Brain pericyte (primary cell): ENCODE measurements at regions not wholly inside any gene's neighbourhood (a gene's known extent, or its start where the extent isn't known, plus 50 kb on each side); places are given as distances from the start of the nearest gene placed in this dataset.

Experiments
- DNase-seq: peaks from one replicate; pipeline ENCODE4 v3.0.0-alpha.2; 2012; ENCODE audit warnings: low read depth, low spot score

- DNase-seq: no peak
Measured at GRCh38 chr7:13286916-13287315, 599.5 kb downstream of the ARL4A start.

- no peak for DNase-seq
Measured at GRCh38 chr7:13288516-13288915, 601.1 kb downstream of the ARL4A start.

DNA sequence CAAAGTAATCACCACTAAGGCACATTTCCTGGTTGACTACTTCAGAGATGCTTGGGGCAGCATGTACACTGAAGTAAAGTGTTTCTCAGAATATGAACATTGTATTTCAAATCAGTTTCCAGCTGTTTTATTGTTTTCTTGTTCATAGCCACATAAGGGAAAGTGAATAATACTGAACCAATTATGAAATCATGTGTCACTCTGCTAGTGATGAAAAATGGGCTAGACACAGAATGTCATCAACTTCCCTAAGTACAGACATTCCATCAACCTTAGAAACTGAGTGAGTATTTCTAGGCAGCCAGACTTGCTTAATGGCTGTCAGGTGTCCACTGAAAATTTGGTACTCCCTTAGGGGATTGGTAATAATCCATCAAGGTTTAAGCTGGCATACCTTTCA lies 603.5 kb downstream of the ARL4A start:
- no peak for DNase-seq

- DNase-seq: no peak
Measured at GRCh38 chr7:13293264-13294002, 606.0 kb downstream of the ARL4A start.

DNA sequence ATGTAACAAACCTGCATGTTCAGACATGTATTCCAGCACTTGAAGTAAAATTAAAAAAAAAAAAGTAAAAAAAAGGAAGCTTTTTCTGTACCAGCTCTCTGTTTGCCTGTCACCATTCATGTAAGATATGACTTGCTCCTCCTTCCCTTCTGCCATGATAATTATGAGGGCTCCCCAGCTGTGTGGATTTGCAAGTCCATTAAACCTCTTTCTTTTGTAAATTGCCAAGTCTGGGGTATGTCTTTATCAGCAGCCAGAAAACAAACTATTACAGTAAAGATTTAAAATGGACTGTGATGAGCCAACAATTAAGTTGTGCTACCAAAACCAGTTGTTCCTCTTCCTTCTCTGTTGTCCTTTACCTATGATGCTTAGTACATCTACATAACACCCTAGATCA lies 619.6 kb downstream of the ARL4A start:
- no peak for DNase-seq

- DNase-seq: no peak
Measured at GRCh38 chr7:13308423-13308822, 621.0 kb downstream of the ARL4A start.

DNA sequence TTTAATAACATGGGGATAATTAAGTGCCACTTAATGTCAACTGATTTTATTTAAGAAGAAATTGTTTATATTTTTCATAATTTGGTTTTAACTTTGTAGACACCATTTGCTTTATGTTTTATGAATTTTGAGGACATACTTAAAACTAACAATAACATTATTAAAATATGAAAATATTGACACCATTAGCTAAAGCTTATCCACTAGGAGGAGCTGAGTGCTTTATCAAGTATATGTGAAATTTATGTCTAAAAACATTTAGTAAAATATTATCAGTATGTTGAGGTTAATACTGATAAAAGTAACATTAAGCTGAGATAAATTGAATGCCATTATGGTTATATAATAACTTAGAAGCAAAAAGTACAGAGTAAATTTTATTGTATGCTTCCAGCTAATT lies 622.1 kb downstream of the ARL4A start:
- DNase-seq: no peak

- no peak for DNase-seq
Measured at GRCh38 chr7:13312307-13312706, 624.9 kb downstream of the ARL4A start.

GRCh38 chr7:13320333-13320732 lies 632.9 kb downstream of the ARL4A start:
- no peak for DNase-seq

DNA sequence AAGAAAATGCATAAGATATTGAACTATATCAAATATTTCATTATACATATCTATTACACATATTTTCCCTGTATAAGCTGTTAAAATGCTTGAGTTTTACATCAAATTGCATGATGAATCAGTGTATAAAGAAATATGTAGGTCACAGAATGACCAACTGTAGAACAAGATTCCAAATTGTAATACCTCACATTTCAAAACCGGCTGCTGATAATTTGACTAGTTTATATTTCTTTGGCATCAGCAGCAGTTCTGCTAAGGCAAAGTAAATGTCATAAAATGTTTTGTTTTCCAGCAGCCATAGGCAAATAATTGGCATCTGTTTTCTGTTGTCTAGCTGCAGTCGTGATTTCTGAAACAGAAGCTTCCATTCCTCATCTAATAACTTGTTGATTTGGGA lies 633.9 kb downstream of the ARL4A start:
- DNase-seq: no peak

GRCh38 chr7:13322126-13322525 lies 634.7 kb downstream of the ARL4A start:
- DNase-seq: no peak

DNA sequence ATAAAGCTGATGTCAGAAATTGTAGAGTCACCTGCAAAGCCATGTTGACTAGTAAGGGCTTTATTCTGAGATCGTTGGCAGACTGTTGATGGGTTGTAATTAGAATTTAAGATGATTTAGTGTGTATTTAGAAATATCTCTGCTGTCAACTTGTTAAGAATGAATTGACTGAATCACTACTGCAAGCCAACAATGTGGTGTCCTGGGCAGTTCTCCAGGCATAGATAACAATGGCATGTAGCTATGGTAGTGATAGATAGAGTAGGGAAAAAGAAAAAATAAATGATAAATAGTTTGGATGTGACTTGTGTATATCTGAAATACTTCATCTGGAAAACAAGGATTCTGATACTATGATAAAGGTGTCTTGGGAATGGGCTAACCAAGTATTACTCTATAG lies 640.2 kb downstream of the ARL4A start:
- no peak for DNase-seq

DNA sequence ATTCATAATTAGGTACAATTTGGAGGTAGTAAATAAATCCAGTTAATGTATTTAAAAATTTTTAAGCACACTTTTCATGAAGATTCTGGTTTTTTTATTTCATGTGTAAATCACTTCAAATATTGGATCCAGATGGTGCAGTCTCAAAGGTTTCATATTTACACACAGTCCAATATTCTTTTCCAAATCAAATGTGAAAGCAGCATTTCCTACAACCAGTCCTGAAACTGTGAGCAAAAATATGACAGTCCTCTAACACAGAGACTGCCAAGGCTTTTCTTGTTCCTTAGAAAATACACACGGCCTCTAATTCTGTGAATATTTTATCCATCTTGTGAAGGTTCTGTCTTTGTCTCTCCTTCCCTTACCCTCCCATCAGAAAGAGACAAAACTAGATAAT lies 645.9 kb downstream of the ARL4A start:
- DNase-seq: no peak

GRCh38 chr7:13336227-13336626 lies 648.8 kb downstream of the ARL4A start:
- DNase-seq: no peak

DNA sequence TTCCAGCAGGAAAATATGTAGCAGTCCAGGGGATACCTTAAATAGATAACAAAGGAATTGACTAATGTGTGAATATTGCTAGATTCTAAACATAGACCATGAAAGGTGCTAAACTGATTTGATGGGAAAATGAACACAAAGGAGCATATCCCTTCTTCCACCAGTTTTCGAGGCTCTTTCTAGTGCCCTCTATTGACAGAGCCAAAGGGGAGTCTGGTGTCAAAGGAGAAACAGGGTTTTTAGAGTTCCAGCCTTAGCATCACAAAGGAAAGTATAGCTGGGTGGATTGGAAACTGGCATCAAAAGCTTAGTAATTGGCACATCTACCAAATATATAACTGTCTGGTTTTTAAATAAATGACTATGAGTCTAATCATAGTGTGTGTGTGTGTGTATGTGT lies 636.8 kb downstream of the ETV1 start:
- no peak for DNase-seq

DNA sequence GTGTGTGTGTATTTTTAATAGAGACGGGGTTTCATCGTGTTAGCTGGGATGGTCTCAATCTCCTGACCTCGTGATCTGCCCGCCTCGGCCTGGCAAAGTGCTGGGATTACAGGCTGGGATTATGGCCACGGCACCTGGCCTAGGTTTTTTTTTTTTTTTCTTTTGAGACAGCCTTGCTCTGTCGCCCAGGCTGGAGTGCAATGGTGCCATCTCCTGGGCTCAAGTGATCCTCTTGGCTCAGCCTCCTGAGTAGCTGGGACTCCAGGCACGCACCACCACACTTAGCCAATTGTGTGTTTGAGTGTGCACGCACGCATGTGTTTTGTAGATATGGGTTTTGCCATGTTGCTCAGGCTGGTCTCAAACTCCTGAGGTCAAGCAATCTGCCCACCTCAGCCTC lies 629.8 kb downstream of the ETV1 start:
- no peak for DNase-seq

GRCh38 chr7:13386741-13387140 lies 602.7 kb downstream of the ETV1 start:
- no peak for DNase-seq

- no peak for DNase-seq
Measured at GRCh38 chr7:13407911-13408310, 581.6 kb downstream of the ETV1 start.

DNA sequence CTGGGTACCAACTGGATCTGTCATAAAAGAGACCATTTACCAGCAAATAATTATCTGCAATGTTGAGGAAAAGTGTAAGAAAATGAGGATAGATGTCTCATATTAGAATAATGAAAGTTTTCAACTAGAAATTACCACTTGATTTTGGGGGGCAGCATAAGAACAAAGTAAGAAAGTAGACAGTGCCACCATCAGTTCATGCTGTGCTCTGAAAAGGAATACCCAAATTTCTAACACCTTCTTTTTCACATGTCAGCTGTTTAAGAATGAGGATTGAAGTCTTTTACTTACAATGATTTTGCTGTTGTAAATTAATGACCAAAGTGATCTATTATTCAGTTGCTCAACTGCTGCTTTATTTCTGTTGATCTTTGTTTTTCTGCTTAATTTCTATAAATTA lies 578.3 kb downstream of the ETV1 start:
- DNase-seq: no peak

- no peak for DNase-seq
Measured at GRCh38 chr7:13411636-13412035, 577.8 kb downstream of the ETV1 start.

DNA sequence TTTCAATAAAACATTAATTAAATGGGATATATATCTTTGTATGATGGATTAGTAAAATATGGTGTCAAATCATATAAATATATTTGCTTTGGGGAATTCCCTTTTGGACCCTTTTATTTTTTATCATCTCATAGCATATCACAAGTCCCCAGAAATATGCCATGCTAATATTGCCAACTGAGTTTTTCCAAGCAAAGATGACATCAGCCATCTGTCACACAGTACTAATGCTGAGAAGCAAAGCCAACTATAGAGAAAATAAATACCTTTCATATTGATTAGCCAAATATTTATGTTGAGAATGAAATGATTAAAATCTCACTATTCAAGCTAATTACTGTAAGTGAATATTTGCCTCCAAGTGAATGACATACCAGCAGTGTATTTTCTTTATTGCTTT lies 575.3 kb downstream of the ETV1 start:
- no peak for DNase-seq

- peak; percentile 7 for DNase-seq
Measured at GRCh38 chr7:13414661-13415107, 574.8 kb downstream of the ETV1 start.

DNA sequence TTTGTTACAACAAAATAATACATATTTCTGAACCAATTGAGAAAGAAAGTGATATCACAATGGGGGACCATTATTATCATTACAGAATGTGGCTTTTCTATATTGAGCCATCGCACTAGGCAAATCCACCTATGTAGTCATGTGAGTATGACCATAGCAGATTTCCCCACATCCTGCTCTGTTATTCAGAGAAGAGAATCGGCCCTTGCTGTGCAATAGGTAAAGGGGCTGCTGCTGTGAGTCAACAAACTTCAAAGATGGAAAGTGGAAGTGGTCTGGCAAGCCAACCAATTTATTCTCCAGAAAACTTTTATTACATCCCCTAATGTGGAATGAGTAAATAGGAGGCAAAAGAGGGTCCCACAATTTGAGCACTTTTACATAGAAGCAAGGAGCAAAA lies 573.4 kb downstream of the ETV1 start:
- DNase-seq: no peak

GRCh38 chr7:13416544-13416943 lies 572.9 kb downstream of the ETV1 start:
- no peak for DNase-seq
